Vagina (tissue), 2 donors: ENCODE measurements at regions not wholly inside any gene's neighbourhood (a gene's known extent, or its start where the extent isn't known, plus 50 kb on each side); places are given as distances from the start of the nearest gene placed in this dataset.

Experiments
- DNase-seq, 2 donors: peaks; one replicate each; pipeline ENCODE4 v3.0.0-alpha.2; 2017; ENCODE audit errors: extremely low spot score in 2 of 2
- H3K27ac ChIP-seq: fragments of 200-600 bp; sonication (generic); one replicate; pipeline ENCODE4 v1.5.1; 2019
- H3K27me3 ChIP-seq: fragments of 200-600 bp; sonication (generic); one replicate; pipeline ENCODE4 v1.5.1; 2019
- H3K36me3 ChIP-seq, 2 donors: fragments of 200-600 bp; sonication (generic); one replicate each; pipeline ENCODE4 v1.5.1; 2017 to 2019
- H3K4me1 ChIP-seq: fragments of 200-600 bp; sonication (generic); one replicate; pipeline ENCODE4 v1.5.1; 2019
- H3K4me3 ChIP-seq, 2 donors: fragments of 200-600 bp; sonication (generic); 1 replicate in 1 of 2; 2 replicates in 1 of 2; pipeline ENCODE4 v1.5.1; 2016 to 2019
- H3K9me3 ChIP-seq: fragments of 200-600 bp; sonication (generic); one replicate; pipeline ENCODE4 v1.5.1; 2019
- CTCF ChIP-seq, 3 experiments: fragments of 450-650 bp in 2 of 3; fragments of 200-600 bp in 1 of 3; sonication (generic) in 1 of 3; IDR thresholded peaks; one replicate each; pipeline ENCODE4 v1.5.1; 2017 to 2019; ENCODE audit warnings: antibody characterized with exemption in 3 of 3, mild to moderate bottlenecking in 2 of 3, moderate library complexity in 2 of 3
- POLR2A ChIP-seq, 2 donors: fragments of 450-650 bp; IDR thresholded peaks; one replicate each; pipeline ENCODE4 v1.6.1; 2017; ENCODE audit warnings: antibody characterized with exemption in 2 of 2, mild to moderate bottlenecking in 2 of 2, moderate library complexity in 2 of 2
- POLR2AphosphoS5 ChIP-seq, 2 donors: sonication (generic); formaldehyde crosslinking; IDR thresholded peaks; one replicate each; pipeline ENCODE4 v1.9.0; 2017; ENCODE audit warnings: antibody characterized with exemption in 2 of 2, mild to moderate bottlenecking in 2 of 2, low read depth in 1 of 2; ENCODE audit not compliant: insufficient read depth in 1 of 2
- intact Hi-C: fragments of 100-400 bp; cut with DNase I; formaldehyde crosslinking; loops from one replicate; pipeline ENCODE4 v1.15.1; 2023

GRCh38 chr10:130618647-130619046, 482.5 kb downstream of the GLRX3 start:
- Histone ChIP-seq H3K4me1 (no peaks in the 10 kb centered on the region), H3K9me3 (no peaks in the 10 kb centered on the region), H3K27ac (no peak overlapping the region), H3K27me3 (no peaks in the 10 kb centered on the region), H3K4me3 (no peak overlapping the region), H3K36me3 (no peaks in the 10 kb centered on the region)
- DNase-seq: no peak
- intact Hi-C loops: no loop called here
- TF ChIP-seq POLR2AphosphoS5 (IDR thresholded peaks at IDR 0.05; ENCODE audit: insufficient read depth in 1 of 2, low read depth in 1 of 2) (no peak), POLR2A (IDR thresholded peaks at IDR 0.05) (no peak), CTCF (IDR thresholded peaks at IDR 0.05) (no peak)

GRCh38 chr10:130621231-130621775, 485.1 kb downstream of the GLRX3 start:
- TF ChIP-seq POLR2A (IDR thresholded peaks at IDR 0.05): no peak
- no peak for TF ChIP-seq POLR2AphosphoS5 (IDR thresholded peaks at IDR 0.05; ENCODE audit: insufficient read depth in 1 of 2, low read depth in 1 of 2)
- no peak for TF ChIP-seq CTCF (IDR thresholded peaks at IDR 0.05)
- no peaks in the 10 kb centered on the region for H3K36me3 ChIP-seq
- DNase-seq: no peak
- H3K27me3 ChIP-seq: no peaks in the 10 kb centered on the region
- no peak overlapping the region for H3K27ac ChIP-seq
- no peaks in the 10 kb centered on the region for H3K4me1 ChIP-seq
- intact Hi-C loops: no loop called here
- H3K4me3 ChIP-seq: no peak overlapping the region
- H3K9me3 ChIP-seq: no peaks in the 10 kb centered on the region

- no peaks in the 10 kb centered on the region for H3K9me3 ChIP-seq
- no peak for DNase-seq
- H3K27me3 ChIP-seq: no peaks in the 10 kb centered on the region
- no peak overlapping the region for H3K4me3 ChIP-seq
- H3K36me3 ChIP-seq: no peaks in the 10 kb centered on the region
- H3K27ac ChIP-seq: no peak overlapping the region
- intact Hi-C loops: no loop called here
- H3K4me1 ChIP-seq: no peaks in the 10 kb centered on the region
- TF ChIP-seq POLR2A (IDR thresholded peaks at IDR 0.05) (no peak), CTCF (IDR thresholded peaks at IDR 0.05) (no peak), POLR2AphosphoS5 (IDR thresholded peaks at IDR 0.05; ENCODE audit: insufficient read depth in 1 of 2, low read depth in 1 of 2) (no peak)
Observed at GRCh38 chr10:130623680-130624267, 487.6 kb downstream of the GLRX3 start.

- no peaks in the 10 kb centered on the region for H3K27me3 ChIP-seq
- H3K9me3 ChIP-seq: no peaks in the 10 kb centered on the region
- TF ChIP-seq POLR2A (IDR thresholded peaks at IDR 0.05) (no peak), CTCF (IDR thresholded peaks at IDR 0.05) (no peak), POLR2AphosphoS5 (IDR thresholded peaks at IDR 0.05; ENCODE audit: insufficient read depth in 1 of 2, low read depth in 1 of 2) (no peak)
- no peaks in the 10 kb centered on the region for H3K4me1 ChIP-seq
- no peak overlapping the region for H3K4me3 ChIP-seq
- H3K27ac ChIP-seq: no peak overlapping the region
- H3K36me3 ChIP-seq: no peaks in the 10 kb centered on the region
- no peak for DNase-seq
- intact Hi-C loops: no loop called here
Observed at GRCh38 chr10:130627346-130628045, 491.3 kb downstream of the GLRX3 start.

- no peak for DNase-seq
- no peak overlapping the region for H3K27ac ChIP-seq
- no peaks in the 10 kb centered on the region for H3K36me3 ChIP-seq
- no peaks in the 10 kb centered on the region for H3K9me3 ChIP-seq
- H3K27me3 ChIP-seq: no peaks in the 10 kb centered on the region
- no peak overlapping the region for H3K4me3 ChIP-seq
- no peak for TF ChIP-seq POLR2AphosphoS5 (IDR thresholded peaks at IDR 0.05; ENCODE audit: insufficient read depth in 1 of 2, low read depth in 1 of 2)
- TF ChIP-seq CTCF (IDR thresholded peaks at IDR 0.05): no peak
- TF ChIP-seq POLR2A (IDR thresholded peaks at IDR 0.05): no peak
- H3K4me1 ChIP-seq: no peaks in the 10 kb centered on the region
- intact Hi-C loops: no loop called here
Observed at GRCh38 chr10:130630135-130630534, 493.9 kb downstream of the GLRX3 start.
